Keratinocyte (primary cell): ENCODE measurements at regions not wholly inside any gene's neighbourhood (a gene's known extent, or its start where the extent isn't known, plus 50 kb on each side); places are given as distances from the start of the nearest gene placed in this dataset.

Experiments used
- DNase-seq: peaks from one replicate; pipeline ENCODE4 v3.0.0-alpha.2; 2011; ENCODE audit warnings: low read depth, missing footprints, low spot score
- FAIRE-seq: peaks from 2 replicates; lab custom pipeline; 2011; peaks lifted over from hg19 to GRCh38; lab: Jason Lieb, UNC
- H2AFZ ChIP-seq: 2 replicates; pipeline ENCODE4 v1.6.0; 2012; ENCODE audit warnings: low read length, control low read depth, inconsistent platforms; ENCODE audit not compliant: control insufficient read depth
- H3K27ac ChIP-seq: 2 replicates; pipeline ENCODE4 v1.5.1; 2011; ENCODE audit warnings: low read length; ENCODE audit not compliant: control insufficient read depth, insufficient read depth
- H3K27me3 ChIP-seq: 3 replicates; pipeline ENCODE4 v1.6.0; 2011; ENCODE audit warnings: low read length; ENCODE audit not compliant: control insufficient read depth, insufficient read depth; ENCODE audit errors: extremely low read depth
- H3K36me3 ChIP-seq, 2 experiments: 2 replicates in 1 of 2; 3 replicates in 1 of 2; pipeline ENCODE4 v1.5.1; 2011; ENCODE audit warnings: low read length in 2 of 2, mild to moderate bottlenecking in 1 of 2; ENCODE audit not compliant: control insufficient read depth in 2 of 2, insufficient read depth in 2 of 2; ENCODE audit errors: extremely low read depth in 1 of 2
- H3K4me1 ChIP-seq: 3 replicates; pipeline ENCODE4 v1.5.1; 2011; ENCODE audit warnings: low read length; ENCODE audit not compliant: control insufficient read depth, insufficient read depth; ENCODE audit errors: extremely low read depth
- H3K4me2 ChIP-seq: 3 replicates; pipeline ENCODE4 v1.6.0; 2011; ENCODE audit warnings: low read depth, low read length; ENCODE audit not compliant: control insufficient read depth, insufficient read depth; ENCODE audit errors: extremely low read depth
- H3K4me3 ChIP-seq, 3 experiments: fragments of 200-600 bp in 1 of 3; sonication (generic) in 1 of 3; 2 replicates in 2 of 3; 3 replicates in 1 of 3; pipeline ENCODE4 v1.5.1; 2011 to 2016; ENCODE audit warnings: low read length in 3 of 3, mild to moderate bottlenecking in 3 of 3, control low read depth in 2 of 3, inconsistent platforms in 1 of 3, low read depth in 1 of 3, mixed read lengths in 1 of 3, mixed run types in 1 of 3, moderate library complexity in 1 of 3; ENCODE audit not compliant: control insufficient read depth in 2 of 3, insufficient read depth in 2 of 3; ENCODE audit errors: extremely low read depth in 1 of 3
- H3K79me2 ChIP-seq: 2 replicates; pipeline ENCODE4 v1.6.0; 2012; ENCODE audit warnings: low read length; ENCODE audit not compliant: control insufficient read depth, insufficient read depth
- H3K9ac ChIP-seq: 3 replicates; pipeline ENCODE4 v1.6.0; 2011; ENCODE audit warnings: low read length; ENCODE audit not compliant: control insufficient read depth, insufficient read depth; ENCODE audit errors: extremely low read depth
- H3K9me1 ChIP-seq: 3 replicates; pipeline ENCODE4 v1.6.0; 2011; ENCODE audit warnings: low read length; ENCODE audit not compliant: control insufficient read depth, insufficient read depth; ENCODE audit errors: extremely low read depth
- H3K9me3 ChIP-seq: 2 replicates; pipeline ENCODE4 v1.5.1; 2012; ENCODE audit warnings: low read depth, low read length; ENCODE audit not compliant: control insufficient read depth
- H4K20me1 ChIP-seq: 3 replicates; pipeline ENCODE4 v1.6.0; 2011; ENCODE audit warnings: low read length; ENCODE audit not compliant: control insufficient read depth, insufficient read depth; ENCODE audit errors: extremely low read depth
- EZH2 ChIP-seq: IDR thresholded peaks from one replicate; pipeline ENCODE4 v1.6.1; 2012; ENCODE audit warnings: inconsistent platforms, mild to moderate bottlenecking, low read length, moderate library complexity
- dilution Hi-C: fragments of 300-500 bp; cut with MboI; formaldehyde crosslinking; loops from one replicate; pipeline ENCODE4 v1.7.0; 2020; ENCODE audit warnings: low sequenced_read_pairs; ENCODE audit not compliant: extremely low pct_ligation_motif_present
- TF ChIP-seq, protein P1 (sequence below), 3 experiments: IDR thresholded peaks in 1 of 3; conservative IDR thresholded peaks in 1 of 3; optimal IDR thresholded peaks in 1 of 3; 2 replicates in 2 of 3; 3 replicates in 1 of 3; pipeline versions ENCODE3 to v1.5.1; 2011; ENCODE audit warnings: low read length in 3 of 3, mild to moderate bottlenecking in 3 of 3, moderate library complexity in 2 of 3, control low read depth in 1 of 3, inconsistent platforms in 1 of 3; ENCODE audit not compliant: insufficient read depth in 2 of 3; ENCODE audit errors: extremely low read depth in 1 of 3

DNA sequence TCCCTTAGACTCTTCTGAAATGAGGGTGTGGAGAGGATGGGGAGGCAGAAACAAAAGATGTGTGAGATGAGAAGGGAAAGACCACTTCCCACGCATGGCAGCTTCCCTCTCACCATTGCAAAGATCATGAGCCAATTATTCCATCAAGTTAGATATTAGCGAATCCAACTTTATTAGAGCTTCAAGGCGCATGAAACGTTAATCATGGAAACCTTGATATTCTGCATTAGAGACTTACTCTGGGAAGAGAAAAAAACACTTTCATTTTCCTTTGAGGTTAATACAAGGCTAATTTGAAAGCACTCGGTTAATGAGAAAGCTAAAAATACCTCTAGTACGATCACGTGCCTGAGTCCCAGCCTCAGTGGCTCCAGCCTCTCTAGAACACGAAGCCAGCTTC lies 220.6 kb upstream of the RPL38 start:
- TF ChIP-seq, protein P1, sequence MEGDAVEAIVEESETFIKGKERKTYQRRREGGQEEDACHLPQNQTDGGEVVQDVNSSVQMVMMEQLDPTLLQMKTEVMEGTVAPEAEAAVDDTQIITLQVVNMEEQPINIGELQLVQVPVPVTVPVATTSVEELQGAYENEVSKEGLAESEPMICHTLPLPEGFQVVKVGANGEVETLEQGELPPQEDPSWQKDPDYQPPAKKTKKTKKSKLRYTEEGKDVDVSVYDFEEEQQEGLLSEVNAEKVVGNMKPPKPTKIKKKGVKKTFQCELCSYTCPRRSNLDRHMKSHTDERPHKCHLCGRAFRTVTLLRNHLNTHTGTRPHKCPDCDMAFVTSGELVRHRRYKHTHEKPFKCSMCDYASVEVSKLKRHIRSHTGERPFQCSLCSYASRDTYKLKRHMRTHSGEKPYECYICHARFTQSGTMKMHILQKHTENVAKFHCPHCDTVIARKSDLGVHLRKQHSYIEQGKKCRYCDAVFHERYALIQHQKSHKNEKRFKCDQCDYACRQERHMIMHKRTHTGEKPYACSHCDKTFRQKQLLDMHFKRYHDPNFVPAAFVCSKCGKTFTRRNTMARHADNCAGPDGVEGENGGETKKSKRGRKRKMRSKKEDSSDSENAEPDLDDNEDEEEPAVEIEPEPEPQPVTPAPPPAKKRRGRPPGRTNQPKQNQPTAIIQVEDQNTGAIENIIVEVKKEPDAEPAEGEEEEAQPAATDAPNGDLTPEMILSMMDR (optimal IDR thresholded peaks at IDR 0.05 in 1 of 3, IDR thresholded peaks at IDR 0.05 in 1 of 3, conservative IDR thresholded peaks at IDR 0.05 in 1 of 3; ENCODE audit: extremely low read depth in 1 of 3, insufficient read depth in 2 of 3, low read length in 3 of 3): no peak
- TF ChIP-seq EZH2: no peak

DNA sequence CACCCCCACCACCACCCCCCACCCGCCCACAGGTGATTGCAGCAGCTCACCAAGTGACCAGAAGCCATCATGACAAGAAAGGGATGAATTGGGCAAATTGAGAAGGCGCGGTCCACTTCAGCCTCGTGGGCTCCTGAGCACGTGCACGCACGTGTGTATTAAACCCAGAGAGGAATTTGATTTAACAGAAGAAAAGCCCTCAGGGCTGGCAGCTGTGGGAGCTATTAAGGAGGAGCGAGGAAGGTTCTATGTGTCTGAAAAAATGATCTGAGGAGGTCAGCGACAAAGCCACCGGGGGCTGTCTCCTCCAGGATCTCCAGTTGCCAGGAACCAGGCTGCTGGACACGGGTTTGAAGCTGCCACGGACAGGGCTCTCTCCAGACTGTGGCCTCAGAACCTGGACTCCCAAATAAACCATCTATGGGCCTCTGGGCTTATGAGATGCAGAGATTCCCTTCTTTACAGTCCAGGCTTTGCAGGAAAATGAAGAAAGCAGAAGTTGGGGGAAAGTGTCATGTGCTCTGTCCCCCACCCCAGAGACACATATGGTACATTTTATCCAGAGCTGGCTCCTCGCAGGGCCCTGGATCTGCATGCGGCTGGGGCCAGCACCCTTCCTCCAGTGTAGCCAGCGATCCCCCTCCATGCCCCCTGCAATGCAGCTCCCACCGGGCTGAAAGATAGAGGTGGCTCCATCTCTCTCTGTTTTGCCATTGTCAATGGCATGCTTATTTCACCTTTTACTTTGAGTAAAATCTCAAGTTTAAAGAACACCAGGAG lies 219.7 kb upstream of the RPL38 start:
- Histone ChIP-seq H2AFZ (no peak overlapping the region), H3K4me3 (no peak overlapping the region), H3K9me3 (no peaks in the 10 kb centered on the region), H3K9ac (no peak overlapping the region), H3K79me2 (no peaks in the 10 kb centered on the region), H3K36me3 (no peaks in the 10 kb centered on the region), H3K9me1 (no peaks in the 10 kb centered on the region), H4K20me1 (no peaks in the 10 kb centered on the region), H3K4me2 (no peak overlapping the region), H3K27ac (no peak overlapping the region), H3K27me3 (peaks cover 3% of the 10 kb centered on the region), H3K4me1 (no peaks in the 10 kb centered on the region)
- dilution Hi-C loops: no loop called here
- TF ChIP-seq, protein P1 (optimal IDR thresholded peaks at IDR 0.05 in 1 of 3, IDR thresholded peaks at IDR 0.05 in 1 of 3, conservative IDR thresholded peaks at IDR 0.05 in 1 of 3; ENCODE audit: extremely low read depth in 1 of 3, insufficient read depth in 2 of 3, low read length in 3 of 3): no peak
- no peak for TF ChIP-seq EZH2
- DNase-seq (no peak), FAIRE-seq (no peak)

More for the DNA sequence above, 220.6 kb upstream of the RPL38 start:
- no peak for FAIRE-seq
- Histone ChIP-seq H3K79me2 (no peaks in the 10 kb centered on the region), H3K27me3 (peaks cover 4% of the 10 kb centered on the region), H4K20me1 (no peaks in the 10 kb centered on the region), H3K9ac (no peak overlapping the region), H3K4me3 (no peak overlapping the region), H3K4me2 (no peak overlapping the region), H3K4me1 (no peaks in the 10 kb centered on the region), H2AFZ (no peak overlapping the region), H3K27ac (no peak overlapping the region), H3K9me1 (no peaks in the 10 kb centered on the region), H3K36me3 (no peaks in the 10 kb centered on the region), H3K9me3 (no peaks in the 10 kb centered on the region)
- no peak for DNase-seq
- dilution Hi-C loops: no loop called here
